ENCODE measurements at regions not wholly inside any gene's neighbourhood (a gene's known extent, or its start where the extent isn't known, plus 50 kb on each side); places are given as distances from the start of the nearest gene placed in this dataset.
"Not testable (repeated sequence)": the region's sequence is repeated elsewhere in the genome, so short reads cannot be mapped to it uniquely, and the experiment has no call there.

DNA sequence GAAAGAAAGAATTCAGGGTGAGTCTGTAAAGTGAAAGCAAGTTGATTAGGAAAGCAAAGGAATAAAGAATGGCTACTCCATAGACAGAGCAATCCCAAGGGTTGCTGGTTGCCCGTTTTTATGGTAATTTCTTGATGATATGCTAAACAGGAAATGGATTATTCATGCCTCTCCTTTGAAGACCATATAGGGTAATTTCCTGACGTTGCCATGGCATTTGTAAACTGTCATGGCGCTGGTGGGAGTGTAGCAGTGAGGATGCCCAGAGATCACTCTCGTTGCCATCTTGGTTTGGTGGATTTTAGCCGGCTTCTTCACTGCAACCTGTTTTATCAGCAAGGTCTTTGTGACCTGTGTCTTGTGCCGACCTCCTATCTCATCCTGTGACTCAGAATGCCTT, 287.4 kb upstream of the ERCC4 start:
- not testable (repeated sequence) for DNase-seq

DNA sequence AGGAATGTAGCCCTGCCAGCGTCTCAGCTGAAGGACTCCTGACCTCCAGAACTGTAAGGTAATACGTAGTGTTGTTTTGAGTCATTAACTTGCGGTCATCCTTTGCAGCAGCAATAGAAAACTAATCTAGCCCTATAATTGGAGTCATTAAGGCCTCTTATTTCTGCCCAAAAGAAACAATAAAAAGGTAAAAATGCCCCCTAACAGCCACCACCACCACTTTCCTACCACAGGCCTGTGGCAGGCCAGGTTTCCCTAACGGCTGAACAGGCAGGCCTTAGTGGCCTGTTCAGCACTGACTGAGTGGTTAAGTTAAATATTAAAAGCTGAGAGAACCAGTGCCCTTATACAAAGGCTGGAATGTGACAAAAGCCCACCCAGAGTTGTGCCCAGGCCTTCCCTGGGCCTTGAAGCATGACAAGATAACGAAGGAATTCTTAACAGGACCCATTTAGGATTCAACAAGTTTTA, 286.5 kb upstream of the ERCC4 start:
- no peak for DNase-seq

DNA sequence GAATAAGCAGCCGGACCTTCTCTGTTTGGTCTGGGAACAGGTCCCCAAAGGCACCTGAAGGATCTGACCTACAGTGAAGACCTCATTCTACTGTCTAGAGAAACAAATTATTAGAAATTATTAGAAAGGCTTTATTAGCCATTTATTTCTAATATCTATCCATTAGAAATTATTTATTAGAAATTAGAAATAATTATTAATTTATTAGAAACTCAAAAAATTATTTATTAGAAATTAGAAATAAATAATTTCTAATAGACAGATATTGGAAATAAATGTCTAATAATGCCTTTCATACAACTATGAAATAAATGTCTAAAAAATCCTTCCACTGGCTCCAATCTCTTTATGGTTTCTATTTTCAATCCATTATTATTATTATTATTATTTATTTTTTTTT, 285.7 kb upstream of the ERCC4 start:
- DNase-seq, result no peak

DNA sequence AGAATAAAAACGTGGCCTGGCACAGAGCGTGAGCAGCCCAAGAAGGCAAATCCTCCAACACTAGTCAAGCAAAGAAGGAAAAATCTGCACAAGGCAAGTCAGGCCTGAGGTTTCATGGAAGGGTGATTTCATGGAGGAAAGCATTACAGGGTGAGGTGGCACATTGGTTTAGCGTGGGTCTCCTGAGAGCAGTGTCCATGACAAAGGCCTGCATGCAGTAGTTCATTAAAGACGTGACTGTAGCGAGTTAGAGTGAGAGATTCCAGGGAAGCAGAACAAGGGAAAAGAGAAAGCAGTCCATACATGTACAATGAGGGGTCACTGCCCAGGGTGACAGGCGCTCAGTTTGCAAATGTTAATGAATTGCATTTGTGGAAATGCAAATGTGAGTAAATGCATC, 285.0 kb upstream of the ERCC4 start:
- no peak for DNase-seq

DNA sequence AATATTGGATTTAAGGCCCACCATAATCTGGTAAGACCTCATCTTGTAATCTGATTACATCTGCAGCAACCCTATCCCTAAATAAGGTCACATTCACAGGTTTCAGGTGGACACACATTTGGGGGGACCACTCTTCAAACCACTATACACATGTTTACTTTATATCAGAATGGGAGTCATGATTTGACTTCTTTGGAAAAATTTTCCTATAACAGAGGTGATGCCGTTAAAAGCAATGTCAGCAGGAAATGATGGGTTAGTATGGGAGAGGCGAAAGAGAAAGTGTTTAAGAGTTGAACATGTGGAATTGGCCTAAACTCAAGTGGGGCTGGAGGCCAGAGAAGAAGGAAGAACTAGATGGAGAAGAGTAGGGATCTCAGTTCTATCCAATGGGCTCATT, 281.7 kb upstream of the ERCC4 start:
- no peak for DNase-seq

DNA sequence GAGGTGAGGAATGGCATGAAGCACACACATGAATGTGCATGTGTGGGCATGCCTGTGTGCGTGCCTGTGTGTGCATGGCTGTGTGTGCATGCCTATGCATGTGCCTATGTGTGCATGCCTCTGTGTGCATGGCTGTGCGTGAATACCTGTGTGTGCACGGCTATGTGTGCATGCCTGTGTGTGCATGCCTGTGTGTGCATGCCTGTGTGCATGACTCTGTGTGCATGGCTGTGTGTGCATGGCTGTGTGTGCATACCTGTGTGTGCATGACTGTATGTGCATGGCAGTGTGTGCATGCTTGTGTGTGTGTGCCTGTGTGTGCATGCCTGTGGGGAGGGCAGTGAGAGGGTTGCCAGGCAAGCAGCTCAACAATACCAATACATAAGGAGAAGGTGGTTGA, 276.5 kb upstream of the ERCC4 start:
- DNase-seq, result no peak

DNA sequence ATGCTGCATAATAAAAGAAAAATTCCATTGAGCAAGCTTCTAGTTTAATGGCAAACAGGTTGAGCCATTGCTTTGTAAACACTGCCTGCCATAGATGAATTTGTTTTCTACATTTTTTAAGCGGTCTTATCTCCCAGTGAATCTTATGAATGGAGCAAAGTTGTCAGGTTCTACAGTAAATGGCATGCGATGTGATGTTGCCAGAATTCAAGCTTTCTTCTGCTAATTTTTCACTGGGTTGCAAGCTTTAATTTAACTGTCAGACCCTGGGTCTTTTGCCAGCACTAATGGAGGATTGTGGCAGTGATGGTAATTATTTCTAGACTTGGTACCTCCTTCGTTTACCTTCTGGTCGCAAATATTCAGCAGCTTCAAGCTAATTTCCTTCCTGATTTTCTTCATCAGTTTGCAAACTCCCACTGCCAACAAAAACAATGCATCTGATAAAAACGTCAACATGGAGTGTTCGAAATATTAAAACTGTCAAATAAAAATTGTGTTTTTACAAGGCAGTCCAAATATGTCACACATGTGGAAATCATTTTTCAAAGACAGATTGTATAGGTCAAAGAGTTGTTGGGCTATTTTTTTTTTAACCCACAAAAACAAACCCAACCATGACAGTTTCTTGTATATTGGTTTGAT, 274.2 kb upstream of the ERCC4 start:
- no peak for DNase-seq

DNA sequence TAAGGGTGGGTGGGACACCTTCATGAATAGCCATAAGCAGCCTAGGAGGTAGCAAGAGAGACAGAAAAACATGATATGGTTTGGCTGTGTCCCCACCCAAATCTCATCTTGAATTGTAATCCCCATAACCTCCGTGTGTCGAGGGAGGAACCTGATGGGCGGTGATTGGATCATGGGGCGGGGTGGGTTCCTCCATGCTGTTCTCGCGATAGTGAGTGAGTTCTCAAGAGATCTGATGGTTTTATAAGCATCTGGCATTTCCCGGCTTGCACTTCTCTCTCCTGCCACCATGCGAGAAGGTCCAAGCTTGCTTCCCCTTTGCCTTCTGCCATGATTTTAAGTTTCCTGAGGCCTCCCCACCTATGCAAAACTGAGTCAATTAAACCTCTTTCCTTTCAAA, 259.1 kb upstream of the ERCC4 start:
- no peak for DNase-seq

DNA sequence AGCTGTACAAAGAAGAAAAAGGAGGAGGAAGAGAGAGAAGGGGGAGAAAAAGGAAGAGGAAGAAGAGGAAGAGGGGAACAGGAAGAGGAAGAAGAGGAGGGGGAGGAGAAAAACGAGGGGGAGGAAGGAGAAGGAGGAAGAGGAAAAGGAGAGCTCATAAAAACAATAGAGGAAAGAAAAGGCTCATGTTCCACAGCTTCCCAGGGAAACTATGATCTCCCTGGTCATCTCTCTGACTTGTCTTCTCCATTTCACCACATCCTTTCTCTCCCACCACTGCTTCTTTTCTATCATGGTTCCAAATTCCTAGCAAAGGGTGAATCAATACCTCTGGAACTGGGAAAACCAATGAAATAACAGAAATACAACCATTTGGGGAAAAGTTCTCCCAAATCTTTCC, 254.1 kb upstream of the ERCC4 start:
- no peak for DNase-seq

DNA sequence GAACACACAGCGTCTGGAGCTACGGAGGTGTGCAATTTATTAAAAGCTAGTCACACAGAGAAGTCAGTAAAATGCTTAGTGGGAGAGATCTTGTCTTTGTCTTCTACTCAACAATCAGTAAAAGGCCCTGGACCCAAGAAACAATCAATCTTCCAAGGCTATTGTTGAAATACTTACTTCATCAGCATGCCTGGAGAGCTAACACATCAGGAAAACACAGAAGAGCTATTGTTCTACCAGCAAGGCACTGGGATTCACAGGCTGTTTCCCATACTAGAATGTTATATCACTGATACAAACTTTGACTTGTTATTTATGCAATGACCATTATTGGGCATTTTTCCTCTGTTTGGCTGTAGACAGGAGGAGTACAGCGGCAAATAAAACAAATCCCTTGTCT, 247.8 kb upstream of the ERCC4 start:
- DNase-seq, result no peak

DNA sequence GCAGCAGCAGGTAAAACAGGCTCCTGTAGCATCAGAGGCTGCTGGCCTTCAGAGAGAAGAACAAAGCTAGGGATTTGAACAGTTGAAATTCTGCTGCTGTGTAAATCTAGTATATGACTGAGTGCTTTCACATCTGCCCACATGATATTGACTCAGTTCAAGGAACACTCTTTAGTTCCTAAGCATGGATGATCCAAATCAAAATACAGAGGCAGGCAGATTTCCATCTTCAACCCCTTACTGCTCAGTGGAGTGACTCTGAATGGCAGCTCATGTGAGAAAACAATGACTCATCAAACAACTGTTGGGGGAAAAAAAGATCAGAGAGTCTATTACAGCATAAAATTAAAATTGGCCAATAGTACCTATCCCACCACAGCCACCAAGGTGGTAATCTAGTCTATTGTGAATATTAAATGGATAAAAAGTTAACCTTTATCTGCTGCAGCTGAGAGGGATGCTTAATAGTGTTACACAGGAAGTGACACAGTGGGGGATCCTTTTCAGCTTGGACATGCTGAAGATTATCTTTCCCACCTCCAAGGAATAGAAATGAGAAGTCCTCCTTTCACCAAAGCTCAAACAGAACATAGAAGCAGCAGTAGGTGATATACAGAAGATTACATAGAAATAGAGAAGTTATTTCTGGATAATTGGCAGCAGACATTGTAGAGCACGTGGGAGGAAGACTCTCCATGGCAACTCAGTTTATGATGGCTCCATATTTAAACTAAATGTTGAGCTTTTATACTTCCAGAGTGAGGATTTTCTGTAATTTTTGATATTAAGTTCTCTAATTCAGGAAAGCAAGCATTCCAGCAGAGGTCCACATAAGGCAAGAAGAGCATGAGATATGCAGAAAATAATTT, 239.7 kb upstream of the ERCC4 start:
- DNase-seq, result no peak

DNA sequence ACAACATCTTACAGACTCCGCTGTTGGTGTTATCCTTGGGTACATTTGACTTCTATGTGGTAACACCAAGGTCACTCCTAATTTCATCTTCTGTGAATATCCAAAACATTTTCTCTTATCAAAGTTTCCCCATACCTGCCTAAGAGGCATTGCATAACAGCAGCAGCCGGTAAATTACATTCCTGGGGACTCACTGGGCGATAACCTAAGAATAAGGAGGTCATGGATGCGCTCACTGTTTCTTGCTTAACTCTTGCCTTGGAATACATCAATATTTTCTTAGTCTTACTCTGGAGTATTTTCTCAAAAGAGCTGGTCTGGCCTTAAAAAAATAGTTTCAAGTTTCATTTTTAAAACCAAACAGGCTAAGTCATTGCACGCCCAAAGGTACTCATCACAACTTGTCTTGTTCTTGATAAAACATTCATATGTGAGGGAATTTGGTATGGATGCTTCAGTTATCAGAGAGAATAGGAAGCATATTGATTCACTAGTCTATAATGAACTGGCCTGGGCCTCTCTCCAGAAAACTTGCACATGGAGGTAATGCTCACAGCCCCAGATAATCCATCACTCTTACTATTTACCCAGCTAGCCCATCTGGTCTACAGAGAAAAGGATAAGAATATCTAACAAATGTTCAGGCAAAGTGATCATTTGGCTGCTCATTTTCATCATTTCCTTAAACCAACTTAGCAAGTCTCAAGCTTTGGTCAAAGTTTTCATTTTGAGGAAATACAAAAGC, 235.0 kb upstream of the ERCC4 start:
- no peak for DNase-seq

DNA sequence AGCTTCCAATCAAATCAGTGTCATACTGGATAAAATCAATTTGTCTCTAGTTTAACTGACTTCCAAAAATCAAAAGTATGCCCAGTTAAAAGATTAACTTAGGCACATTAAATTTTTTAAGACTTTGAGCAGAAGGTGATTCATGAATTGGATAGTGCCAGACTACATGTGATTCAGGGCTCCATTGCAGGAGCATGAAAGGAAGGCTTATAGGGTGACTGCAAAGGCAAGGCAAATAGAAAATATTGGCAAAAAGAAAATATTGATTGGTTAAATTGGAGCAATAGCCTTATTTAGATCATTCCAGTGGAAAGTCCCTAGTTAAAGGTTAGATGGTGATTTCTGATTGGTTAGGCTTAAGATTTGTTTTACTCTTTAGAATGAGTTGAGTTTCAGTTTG, 223.9 kb upstream of the ERCC4 start:
- DNase-seq, result no peak

DNA sequence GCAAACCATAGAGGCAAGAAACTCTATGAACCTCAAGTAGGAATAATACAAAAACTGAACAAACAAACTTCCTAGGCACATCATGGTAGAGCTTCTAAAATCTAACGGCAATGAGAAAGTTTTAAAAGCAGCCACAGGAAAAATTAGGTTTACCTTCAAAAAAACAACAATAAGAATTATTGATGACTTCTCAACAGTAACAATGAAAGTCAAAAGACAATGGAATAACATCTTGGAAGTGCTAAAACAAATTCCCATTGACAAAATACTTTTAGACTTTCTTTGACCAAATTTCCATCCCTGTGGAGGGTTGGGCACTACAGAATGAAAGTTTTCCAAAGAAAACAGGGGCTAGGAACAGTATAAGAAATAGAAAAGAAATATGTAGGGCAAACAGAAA, 222.9 kb upstream of the ERCC4 start:
- no peak for DNase-seq

DNA sequence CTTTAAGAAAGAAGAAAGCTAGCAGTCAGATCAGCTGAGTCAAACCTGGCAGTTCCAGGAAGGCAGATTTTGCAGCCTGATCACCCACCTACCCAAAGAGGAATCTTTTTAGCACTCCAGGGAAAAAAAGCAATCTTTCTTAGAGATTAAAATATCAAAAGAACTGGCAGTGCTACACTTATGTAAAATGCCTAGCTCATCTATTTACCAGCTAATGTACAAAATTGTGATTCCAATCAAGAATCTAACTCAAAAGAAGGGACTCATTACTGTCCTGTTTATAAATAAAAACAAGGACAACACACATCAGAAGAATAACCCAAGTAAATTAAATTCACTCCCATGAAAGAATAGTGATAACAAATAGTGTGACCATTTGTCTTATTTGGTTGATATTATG, 222.4 kb upstream of the ERCC4 start:
- no peak for DNase-seq

DNA sequence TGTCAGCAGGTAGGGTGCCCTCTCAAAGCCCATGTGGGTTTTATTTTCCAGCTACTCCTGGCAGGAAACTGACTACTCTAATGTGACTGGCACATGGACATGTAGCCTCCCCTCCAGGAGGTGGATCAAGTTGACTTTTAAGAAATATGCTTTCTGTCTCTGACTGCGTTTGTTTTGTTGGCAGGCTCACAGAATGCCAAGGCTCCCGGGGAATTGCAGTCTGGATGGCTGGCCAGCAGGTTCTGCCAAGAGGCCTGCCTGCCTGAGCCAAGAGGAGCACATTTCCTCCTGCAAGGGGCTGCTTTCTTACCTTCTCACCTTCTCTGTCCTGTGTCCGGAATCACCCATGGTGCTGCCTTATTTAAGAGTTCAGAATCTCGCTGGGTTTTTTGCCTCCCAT, 217.3 kb upstream of the ERCC4 start:
- no peak for DNase-seq

DNA sequence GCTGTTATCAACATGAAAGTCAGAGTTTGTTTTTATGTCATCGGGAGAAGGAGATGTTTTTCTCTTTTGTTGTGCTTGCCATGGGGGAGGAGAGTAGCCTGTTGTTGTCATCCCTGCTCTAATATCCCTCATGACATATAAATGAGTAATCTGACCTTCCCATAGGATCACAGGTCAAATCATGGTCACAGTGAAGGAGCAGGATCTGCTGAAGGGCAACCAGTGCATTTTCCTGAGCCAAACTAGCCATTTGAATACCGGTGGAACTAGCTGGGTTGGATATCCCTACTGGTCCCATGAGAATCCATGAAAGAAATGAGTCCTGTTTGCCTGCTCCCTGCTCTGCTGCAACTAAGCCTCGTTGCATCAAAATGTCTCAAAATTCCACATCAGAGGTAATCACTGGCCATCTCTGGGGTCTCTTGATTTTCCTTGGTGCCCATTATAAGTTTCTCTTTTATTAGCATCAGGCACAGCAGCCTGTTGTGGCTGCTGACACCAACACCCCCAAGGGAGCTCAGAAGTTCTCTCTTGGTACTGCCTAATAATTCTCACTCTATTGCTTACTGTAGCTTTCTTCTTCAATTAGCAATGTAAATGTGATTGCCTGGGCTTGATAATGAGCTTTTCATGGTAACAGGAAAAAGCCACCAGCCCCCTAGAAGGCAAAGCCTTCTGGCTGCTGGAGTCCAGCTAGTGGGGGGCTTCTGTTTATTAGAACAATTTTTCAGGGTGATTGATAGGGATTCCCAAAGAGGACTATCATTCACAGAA, 211.4 kb upstream of the ERCC4 start:
- DNase-seq, result no peak

DNA sequence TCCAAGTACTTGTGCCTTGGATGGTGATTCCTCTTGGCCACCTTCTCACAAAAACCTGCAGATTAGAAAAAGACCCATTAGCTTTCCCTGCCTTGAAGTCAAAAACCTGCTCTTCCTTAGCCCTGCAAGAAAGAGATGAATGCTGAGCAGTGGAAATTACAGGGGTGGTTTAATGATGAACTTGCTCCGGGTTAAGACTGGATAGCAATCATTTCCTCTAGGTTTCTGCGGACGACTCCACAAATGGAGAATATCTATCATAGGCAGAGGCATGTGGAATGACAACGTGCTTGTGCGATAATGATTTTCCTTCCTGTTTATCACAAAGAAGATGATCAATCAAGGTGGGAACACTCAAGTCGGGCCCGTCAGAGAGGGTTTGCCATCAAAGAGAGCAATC, 201.2 kb upstream of the ERCC4 start:
- no peak for DNase-seq

DNA sequence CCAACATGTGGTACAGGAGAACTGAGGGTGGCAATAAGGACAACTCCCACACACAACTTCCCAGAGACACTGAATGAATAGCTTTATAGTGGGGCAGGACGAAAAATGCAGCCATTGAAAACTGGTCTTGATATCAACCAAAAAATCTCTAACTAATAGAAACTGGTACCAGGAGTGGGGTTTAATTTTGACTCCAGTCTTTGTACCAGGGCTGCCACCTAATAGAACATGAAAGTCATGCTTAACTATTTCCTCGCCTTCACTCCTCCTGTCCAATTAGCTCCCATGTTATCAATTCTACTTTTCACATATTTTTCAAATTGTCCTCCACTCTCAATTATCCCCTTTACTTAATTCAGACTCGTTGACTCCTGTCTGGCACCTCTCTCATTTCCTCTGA, 192.0 kb upstream of the ERCC4 start:
- no peak for DNase-seq

DNA sequence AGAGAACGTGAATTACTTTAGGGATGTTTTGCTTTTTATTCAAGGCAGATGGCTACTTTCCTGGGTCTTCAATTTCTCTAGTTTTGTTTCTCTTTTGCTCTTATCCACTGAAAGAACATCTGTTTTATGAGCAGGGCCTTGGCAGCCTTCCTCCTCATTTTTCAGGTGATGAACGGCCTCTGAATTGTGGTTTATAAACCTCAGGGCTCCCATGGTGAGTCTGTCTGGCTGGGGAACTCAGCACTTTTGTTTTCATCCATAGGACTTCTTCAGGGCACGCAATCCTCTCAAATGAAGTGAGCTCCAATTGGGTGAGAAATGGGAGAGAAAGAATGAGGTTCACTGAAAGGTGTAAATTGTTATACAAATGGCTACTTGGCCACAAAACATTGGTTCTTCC, 186.4 kb upstream of the ERCC4 start:
- no peak for DNase-seq

DNA sequence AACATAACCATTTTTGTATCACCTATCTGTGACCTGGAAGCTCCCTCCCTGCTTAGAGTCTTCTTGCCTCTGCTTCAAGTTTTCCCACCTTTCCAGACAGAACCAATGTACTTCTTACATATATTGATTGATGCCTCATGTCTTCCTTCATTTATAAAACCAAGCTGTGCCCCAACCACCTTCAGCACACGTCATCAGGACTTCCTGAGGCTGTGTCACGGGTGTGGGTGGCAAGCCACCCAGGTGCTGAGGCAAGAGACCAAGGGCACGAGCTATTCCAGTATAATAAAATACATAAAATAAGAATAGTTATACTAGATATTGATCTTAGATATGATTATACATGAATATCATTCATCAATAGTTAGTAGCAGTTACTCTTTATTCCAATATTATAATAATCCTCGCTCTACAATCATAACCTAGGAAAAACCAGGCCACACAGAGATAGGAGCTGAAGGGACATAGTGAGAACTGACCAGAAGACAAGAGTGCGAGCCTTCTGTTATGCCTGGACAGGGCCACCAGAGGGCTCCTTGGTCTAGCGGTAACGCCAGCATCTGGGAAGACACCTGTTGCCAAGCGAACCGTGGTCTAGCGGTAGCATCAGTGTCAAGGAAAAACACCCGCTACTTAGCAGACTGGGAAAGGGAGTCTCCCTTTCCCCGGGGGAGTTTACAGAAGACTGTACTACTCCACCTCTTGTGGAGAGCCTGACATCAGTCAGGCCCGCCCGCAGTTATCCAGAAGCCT, 180.2 kb upstream of the ERCC4 start:
- not testable (repeated sequence) for DNase-seq

DNA sequence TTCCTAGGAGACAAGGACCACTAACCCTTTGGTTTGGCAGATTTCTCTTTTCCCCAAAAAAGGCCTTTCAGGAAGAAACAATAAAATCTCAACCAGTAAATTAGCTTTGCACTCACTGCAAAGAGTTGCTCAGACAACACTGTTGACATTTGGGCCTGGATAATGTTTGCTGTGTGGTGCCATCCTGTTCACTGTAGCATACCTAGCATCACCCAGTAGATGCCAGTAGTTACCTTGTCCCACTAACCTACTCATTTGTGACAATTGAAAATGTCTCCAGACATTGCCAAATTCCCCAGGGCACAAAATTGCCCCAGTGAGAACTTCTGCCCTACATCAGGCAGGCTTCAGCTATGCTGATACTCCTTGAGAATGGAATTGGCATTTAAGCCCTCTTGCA, 177.0 kb upstream of the ERCC4 start:
- DNase-seq, result no peak

Data from HCEC 1CT (cell line).